ENCODE measurements at regions not wholly inside any gene's neighbourhood (a gene's known extent, or its start where the extent isn't known, plus 50 kb on each side); places are given as distances from the start of the nearest gene placed in this dataset.

GRCh38 chr6:140597181-140597580 is 1222.7 kb upstream of the CITED2 start:
- no peak for TF ChIP-seq CTCF (IDR thresholded peaks at IDR 0.05)
- TF ChIP-seq POLR2A (IDR thresholded peaks at IDR 0.05): no peak
